Hematopoietic multipotent progenitor cell treated with erythropoietin and hydrocortisone succinate and interleukin-3 and kit ligand, for 6 days (in vitro differentiated cells): ENCODE measurements at regions not wholly inside any gene's neighbourhood (a gene's known extent, or its start where the extent isn't known, plus 50 kb on each side); places are given as distances from the start of the nearest gene placed in this dataset.

Experiments
- DNase-seq: peaks from one replicate; pipeline ENCODE4 v3.0.0-alpha.2; 2015

- DNase-seq = no peak
Observed at GRCh38 chr1:90650401-90650800, 66.7 kb downstream of the BARHL2 start.

- DNase-seq = no peak
Observed at GRCh38 chr1:90640325-90640724, 76.8 kb downstream of the BARHL2 start.

- no peak for DNase-seq
Observed at GRCh38 chr1:90622666-90623065, 94.4 kb downstream of the BARHL2 start.

- DNase-seq = no peak
Observed at GRCh38 chr1:90621986-90622385, 95.1 kb downstream of the BARHL2 start.

DNA sequence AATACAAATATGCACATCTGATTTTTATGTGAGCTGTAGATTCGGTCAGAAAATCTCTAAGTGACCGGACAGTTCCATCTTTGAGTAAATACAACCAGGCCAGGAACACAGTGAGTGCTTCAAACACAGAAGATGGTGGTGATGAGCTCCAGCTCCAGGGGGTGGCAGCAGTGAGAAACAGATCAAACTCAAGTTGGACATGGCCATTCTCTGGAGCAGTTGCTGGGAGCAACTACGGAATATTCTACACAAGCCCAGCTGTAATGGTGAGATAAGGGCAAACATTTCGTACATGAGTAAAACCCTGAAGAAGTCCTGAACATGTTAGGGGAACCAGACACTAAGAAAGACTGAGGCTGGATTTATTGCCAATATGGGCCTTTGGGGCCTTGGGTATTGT is 100.7 kb downstream of the BARHL2 start:
- DNase-seq = peak; percentile 20

GRCh38 chr1:90614872-90615271 is 102.2 kb downstream of the BARHL2 start:
- DNase-seq = peak; percentile 7

GRCh38 chr1:90613371-90613770 is 103.7 kb downstream of the BARHL2 start:
- no peak for DNase-seq

- DNase-seq = no peak
Observed at GRCh38 chr1:90612033-90612432, 105.1 kb downstream of the BARHL2 start.

- DNase-seq = no peak
Observed at GRCh38 chr1:90607736-90608135, 109.4 kb downstream of the BARHL2 start.

DNA sequence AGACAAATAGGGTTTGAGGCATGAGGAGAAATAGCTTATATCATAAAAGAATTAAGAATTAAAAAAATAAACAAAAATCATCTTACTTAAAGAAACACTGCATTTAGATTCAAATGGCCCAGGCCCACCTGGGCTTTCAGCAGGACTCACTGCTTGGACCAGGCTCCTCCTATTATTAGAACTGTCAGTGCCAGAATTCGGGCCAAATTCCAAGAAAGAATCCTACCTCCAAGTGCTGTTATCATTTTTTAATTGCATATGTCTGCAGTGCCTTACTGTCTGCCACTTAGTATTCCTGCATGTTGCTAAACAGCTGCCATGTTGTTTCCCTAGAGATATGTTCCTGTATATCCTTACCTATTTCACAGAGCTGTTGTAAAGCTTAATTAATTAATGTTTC is 112.0 kb downstream of the BARHL2 start:
- no peak for DNase-seq

DNA sequence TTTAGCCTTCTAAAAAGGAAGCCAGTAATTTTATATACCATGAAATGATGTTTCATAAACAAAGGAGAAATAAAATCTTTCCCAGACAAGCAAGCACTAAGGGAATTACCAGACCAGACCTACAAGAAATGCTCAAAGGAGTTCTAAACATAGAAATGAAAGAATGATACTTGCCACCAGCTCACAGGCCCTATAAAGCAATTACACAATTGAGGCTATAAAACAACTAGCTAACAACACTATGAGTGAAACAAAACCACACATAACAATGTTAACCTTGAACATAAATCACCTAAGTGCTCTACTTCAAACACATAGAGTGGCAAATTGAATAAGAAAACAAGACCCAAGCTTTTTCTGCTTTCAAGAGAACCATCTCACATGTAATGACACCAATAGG is 123.8 kb downstream of the BARHL2 start:
- DNase-seq = no peak

DNA sequence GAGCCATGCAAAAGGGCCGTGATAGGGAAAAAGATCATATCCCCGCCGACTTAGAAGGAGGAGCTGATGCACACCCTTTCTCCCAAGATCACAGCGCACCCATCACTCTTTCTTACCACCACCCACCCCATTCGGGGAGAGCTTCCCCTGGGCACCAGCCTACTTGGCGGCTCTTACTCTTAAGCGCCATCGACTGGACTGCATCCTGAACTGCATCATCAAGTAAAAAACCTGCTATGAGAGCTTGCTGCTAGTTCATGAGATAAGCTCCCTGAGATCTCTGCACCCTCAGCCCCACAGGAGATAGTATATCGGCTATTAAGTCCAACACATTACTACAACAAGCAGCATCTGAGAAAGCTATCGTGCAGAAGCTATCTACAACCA is 125.1 kb downstream of the BARHL2 start:
- no peak for DNase-seq

- DNase-seq = no peak
Observed at GRCh38 chr1:90591355-90591969, 125.6 kb downstream of the BARHL2 start.

- no peak for DNase-seq
Observed at GRCh38 chr1:90580176-90580575, 136.9 kb downstream of the BARHL2 start.

DNA sequence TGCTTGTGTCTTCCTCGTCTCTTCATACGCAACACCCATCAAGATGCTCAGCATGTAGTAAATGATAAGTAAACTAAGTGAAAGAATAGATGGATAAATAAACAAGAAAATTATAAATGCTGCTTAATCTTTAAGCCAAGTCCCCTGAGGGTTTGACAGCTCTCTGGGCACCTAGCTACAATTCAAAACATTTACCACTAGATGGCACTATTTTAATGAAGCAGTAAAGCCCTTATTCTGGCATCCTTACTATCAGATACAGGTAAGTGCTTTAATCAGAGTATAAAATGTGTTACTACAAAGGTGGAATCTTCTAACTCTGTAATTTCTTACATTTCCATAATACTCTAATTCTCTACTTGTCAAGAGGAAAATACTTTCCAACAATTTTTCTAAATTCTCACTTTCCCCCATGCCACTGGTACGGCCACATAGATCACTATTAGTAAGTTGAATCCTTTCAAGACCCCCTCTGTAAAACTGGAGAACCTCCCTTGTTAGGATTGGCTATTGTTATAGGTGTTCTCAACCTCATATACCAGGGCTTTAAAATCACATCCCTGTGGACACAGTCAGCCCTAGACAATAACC is 137.8 kb downstream of the BARHL2 start:
- peak; percentile 79 for DNase-seq

DNA sequence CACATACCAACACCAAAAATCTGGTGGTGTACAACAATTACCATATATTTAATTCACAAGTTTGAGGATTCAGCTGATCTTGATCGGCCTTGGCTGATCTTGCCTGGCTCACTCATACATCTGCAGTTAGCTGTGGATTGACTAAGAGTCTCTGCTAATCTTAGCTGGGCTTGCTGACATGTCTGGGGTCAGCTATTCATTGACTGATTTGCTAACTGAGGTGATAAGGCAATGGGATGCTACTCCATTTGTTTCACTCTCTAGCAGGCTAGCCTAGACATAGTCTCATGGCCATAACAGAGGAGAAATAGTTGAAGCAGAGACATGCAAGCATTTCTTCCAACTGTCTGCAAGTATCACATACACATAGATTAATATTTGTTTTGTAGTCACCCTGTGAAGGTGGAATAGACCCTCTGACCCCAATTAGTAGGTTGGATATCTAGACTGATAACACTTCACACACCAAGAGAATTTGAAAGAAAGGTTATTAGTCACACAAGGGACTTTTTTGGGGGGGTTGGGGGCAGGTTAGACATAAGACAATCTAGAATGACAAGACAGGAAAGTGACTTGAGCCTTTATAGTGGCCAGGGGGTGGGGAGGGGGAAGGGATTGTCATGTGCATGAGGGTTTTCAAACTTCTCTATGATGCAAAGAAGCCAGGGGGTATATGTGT is 142.3 kb downstream of the BARHL2 start:
- no peak for DNase-seq

GRCh38 chr1:90573736-90574135 is 143.4 kb downstream of the BARHL2 start:
- DNase-seq = no peak

GRCh38 chr1:90572446-90572845 is 144.7 kb downstream of the BARHL2 start:
- DNase-seq = no peak

- DNase-seq = no peak
Observed at GRCh38 chr1:90568436-90568835, 148.7 kb downstream of the BARHL2 start.

GRCh38 chr1:90564164-90564563 is 152.9 kb downstream of the BARHL2 start:
- no peak for DNase-seq

- no peak for DNase-seq
Observed at GRCh38 chr1:90562892-90563291, 154.2 kb downstream of the BARHL2 start.

DNA sequence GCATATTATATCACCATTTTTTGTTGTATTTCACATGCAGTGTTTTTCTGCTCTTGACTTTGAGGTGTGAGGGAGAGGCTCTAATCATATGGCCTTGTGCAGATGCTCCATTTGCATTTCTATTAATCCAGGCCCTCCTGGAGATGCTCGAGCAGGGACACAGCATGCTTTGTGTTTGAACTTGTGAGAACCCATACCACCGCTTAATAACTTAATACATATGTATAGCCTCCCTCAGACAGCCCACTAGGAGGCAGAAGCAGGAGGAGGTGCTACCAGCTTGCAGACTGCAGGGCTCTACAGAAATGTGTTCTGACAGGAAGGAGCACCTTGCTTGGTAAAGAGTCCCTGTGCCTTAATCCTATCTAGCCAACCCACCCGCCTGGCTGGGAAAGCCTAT is 155.2 kb downstream of the BARHL2 start:
- DNase-seq = no peak

GRCh38 chr1:90561103-90561783 is 155.9 kb downstream of the BARHL2 start:
- no peak for DNase-seq

DNA sequence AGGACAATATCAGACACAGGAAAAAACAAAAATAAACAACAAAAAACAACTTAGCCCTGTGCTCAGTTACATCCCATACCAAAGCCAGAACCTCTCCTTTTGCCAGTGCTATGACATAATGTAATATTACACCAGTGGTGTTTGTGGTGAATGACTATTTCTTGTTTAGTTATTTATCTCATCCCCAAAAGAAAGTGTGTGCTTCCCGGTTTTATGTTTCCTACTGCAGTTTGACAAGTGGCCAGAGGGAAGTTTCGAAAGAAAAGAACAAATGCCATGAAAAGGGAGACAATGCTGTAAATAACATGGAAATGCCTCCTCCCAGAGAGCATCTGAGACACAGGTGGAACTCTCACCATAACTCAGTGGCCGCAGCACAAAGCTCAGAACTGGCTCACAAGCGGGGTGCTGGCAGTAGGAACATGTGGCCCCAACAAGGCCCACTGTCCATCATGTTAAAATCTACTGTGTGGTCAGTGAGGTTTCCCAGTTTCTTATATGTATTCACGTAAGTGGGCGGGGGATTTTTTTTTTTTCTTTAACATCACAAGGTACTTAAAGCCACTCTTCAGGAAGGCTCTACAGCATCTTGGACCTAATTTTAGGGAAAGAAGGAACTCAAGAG is 158.2 kb downstream of the BARHL2 start:
- DNase-seq = no peak
